GM18867 (cell line): ENCODE measurements at regions not wholly inside any gene's neighbourhood (a gene's known extent, or its start where the extent isn't known, plus 50 kb on each side); places are given as distances from the start of the nearest gene placed in this dataset.
"Not testable (repeated sequence)": the region's sequence is repeated elsewhere in the genome, so short reads cannot be mapped to it uniquely, and the experiment has no call there.

ENCODE experiments used
- ATAC-seq: cut with Tn5 transposase; IDR thresholded peaks from one replicate; pipeline ENCODE4 v1.9.1; 2021; ENCODE audit warnings: mild to moderate bottlenecking, moderate library complexity; ENCODE audit not compliant: unreplicated experiment

DNA sequence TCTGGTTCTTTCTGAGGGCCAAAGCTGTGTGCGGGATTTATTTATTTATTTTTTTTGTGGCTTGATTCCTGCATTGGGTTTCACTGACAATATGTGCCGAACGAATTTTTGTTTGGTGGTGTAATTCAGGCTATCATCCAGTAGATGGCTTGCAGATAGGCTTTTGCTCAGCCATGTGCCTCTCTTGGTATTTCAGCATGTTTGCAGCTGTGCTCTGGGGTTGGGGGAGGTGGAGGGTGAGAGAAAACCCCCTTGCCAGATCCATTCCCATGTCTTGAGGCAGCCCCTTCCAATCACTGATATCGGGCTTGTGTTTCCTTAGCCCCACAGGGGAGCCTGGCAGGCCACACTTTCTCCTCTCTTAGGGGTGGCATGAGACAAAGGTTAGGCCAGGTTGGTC is 302.4 kb downstream of the PTGER3 start:
- peak; percentile 53 for ATAC-seq

DNA sequence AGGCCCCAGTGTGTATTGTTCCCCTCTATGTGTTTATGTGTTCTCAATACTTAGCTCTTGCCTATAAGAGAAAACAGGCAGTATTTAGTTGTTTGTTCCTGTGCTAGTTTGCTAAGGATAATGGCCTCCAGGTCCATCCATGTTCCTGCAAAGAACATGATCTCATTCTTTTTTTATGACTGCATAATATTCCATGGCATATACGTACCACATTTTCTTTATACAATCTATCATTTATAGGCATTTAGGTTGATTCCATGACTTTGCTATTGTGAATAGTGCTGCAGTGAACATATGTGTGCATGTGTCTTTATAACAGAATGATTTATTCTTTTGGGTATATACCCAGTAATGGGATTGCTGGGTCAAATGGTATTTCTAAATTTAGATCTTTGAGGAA is 301.6 kb downstream of the PTGER3 start:
- not testable (repeated sequence) for ATAC-seq

DNA sequence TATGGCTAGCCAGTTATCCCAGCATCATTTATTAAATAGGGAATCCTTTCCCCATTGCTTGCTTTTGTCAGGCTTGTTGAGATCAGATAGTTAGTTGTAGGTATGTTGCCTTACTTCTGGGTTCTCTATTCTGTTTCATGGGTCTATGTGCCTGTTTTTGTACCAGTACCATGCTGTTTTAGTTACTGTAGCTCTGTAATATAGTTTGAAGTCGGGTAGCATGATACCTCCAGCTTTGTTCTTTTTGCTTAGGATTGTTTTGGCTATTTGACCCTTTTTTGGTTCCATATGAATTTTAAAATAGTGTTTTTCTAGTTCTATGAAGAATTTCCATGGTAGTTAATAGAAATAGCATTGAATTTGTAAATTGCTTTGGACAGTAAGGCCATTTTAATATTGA is 300.5 kb downstream of the PTGER3 start:
- not testable (repeated sequence) for ATAC-seq

DNA sequence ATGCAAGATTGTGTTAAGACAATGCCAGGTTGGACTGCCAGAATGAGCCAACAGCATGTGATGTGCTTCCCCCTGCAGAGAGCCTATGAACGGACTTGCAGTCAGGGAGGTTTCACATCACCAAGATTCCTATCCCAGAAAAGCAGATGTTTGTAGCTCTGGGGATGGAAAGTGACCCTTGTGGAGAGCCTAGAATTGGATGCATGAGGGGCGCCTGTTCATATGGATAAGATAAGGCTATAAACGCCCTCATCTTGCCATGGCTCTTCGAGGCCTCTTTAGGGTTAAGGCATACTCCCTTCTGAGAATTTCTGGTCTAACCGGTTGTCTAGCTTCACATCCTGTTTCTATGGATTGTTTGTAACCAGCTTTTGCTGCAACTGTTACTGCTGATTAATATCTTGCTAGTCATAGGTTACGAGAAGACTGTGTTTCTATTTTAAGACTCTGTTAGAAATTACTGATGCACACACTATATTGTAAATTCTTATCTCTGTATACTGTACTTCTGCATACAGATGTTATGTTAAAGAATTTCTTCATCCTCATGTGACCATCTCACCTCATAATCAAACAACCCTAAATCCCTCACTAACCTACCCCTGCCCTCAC is 295.8 kb downstream of the PTGER3 start:
- not testable (repeated sequence) for ATAC-seq

DNA sequence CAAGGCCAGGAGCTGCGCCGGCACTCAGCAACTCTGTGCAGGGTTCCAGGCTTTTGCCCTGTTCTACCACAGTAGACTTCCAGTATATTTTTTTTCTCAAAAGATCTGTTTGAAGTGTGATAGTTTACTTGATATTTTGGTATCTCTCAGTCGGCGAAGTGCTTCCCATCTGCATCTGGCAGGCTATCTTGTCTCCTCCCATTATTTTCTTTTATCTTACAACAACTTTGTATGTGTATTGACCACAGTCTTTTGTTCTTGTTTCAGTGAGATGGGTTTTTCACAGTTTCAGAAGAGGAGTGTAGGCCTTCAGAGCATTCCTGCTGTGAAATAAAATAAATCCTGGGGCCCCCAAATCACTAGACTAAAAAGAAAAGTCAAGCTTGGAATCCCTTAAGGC is 292.9 kb downstream of the PTGER3 start:
- ATAC-seq: no peak

DNA sequence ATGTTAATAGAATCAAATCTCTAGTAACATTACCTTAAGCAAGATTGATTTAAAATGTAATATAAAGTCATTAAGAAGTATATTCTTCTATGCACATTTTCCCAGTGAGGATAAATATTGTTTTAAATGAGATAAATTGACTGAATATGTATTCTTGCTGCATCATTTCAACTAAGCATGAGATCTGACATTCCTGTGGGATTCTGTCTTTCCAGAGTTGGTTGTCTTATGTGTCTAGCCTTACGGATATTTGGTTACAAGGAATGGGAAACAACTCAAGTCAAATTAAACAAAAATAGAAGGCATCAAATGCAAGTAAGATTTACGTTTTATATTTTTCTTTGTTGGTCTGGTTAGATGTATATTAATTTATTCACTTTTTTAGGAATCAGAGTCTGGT is 287.5 kb downstream of the PTGER3 start:
- no peak for ATAC-seq

DNA sequence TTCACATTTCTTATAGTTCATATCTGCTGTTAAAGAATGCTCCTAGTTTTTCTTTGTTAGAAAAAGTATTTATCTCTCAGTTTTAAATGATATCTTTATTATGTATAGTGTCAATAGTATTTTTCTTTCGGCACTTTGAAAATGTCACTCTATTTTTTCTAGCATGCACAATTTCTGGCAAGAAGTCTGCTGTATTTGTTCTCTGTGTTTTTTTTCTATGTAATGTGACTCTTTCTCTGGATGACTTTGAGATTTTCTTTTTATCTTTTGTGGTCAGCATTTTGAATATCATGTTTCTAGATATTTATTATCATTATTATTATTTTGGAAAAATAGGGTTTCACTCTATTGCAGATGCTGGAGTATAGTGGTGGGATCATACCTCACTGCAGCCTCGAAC is 285.2 kb downstream of the PTGER3 start:
- ATAC-seq: no peak

DNA sequence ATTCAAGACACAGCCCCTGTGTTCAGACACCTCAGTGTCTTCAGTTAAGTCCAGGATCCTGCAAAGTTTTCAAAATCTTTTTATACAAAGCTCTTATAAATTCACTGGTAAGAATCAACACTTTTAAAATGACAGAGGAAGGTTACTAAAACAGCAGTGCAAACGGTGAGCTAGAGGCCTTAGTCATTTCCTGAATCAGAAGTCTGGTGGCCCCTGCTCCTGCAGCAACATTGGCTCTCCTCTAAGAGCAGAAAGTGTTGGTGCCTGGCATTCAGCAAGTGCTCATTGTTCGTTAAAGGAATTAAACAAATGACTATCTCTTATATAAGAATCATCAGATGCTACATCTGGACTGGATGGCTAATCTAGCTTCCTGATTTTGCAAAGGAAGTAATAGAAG is 282.9 kb downstream of the PTGER3 start:
- no peak for ATAC-seq

DNA sequence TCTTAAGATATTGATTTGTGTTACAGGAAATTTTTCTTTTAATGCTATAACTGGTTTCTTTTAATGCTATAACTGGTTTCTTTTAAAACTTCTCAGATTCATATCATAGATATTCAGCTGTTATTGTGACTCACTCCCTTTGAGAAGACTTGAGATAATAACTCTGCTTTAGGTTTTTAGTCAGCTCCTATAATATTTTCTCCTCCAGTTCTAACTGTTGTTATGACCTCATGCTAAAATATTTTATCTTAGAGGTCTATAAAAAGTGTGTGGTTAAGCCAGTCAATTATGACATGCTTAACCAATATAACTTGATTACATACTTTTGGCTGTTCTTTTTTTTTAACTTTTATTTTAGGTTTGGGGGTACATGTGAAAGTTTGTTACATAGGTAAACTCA is 280.2 kb downstream of the PTGER3 start:
- ATAC-seq: no peak

DNA sequence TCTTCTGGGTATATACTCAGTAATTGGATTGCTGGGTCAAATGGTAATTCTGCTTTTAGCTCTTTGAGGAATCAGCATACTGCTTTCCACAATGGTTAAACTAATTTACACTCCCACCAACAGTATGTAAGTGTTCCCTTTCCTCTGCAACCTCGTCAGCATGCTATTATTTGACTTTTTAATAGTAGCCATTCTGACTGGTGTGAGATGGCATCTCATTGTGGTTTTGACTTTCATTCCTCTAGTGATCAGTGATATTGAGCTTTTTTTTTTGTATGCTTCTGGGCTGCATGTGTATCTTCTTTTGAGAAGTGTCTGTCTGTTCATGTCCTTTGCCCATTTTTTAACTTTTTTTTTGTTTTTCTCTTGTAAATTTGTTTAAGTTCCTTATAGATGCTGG is 279.4 kb downstream of the PTGER3 start:
- ATAC-seq: no peak

DNA sequence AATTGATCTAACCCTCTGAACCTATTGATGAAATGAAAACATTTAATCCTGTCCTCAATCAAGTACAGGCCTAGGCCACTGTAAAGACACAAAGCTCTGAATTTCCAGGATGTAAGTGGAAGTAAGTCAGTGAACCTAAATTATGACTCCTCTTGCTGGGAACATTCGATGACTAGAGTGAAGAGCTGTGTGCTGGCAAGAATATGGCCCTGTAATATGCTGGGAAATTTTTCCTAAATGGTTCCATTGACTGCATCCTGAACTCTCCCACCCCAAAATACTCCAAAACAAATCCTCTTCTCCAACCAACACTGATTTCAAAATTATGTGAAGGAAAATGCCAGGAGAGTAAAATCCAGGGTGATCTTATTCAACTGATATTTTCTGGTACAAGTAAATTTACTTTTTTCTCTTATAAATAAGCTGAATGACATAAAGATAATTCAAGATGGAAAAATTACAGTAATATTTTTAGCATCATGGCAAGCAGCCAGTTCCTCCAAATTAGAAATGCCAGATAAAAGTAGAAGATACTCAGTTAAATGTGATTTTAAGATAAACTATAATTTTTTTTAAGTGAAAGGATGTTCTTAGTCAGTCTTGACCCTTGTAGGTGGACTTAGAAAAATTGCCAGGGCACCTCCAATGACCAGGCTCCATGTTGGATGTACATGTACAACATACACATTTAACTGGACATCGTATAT is 269.4 kb downstream of the PTGER3 start:
- ATAC-seq: no peak

DNA sequence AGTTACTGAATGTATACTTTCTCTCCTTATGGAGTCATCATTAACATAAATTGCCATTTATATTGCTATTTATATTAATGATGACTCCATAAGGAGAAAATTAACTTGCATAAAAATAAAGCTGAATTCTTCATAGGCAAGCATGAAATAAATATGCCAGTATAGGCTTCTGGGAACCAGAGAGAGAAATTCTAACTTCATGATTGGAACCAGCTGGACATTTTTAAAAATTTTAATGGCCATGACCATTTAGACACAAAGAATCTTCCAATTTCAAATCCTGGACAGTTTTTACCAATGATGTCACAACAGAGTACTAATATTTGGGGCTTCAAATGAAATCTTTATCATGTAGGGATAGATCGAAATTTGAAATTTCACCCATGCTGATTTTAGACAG is 268.7 kb downstream of the PTGER3 start:
- no peak for ATAC-seq

DNA sequence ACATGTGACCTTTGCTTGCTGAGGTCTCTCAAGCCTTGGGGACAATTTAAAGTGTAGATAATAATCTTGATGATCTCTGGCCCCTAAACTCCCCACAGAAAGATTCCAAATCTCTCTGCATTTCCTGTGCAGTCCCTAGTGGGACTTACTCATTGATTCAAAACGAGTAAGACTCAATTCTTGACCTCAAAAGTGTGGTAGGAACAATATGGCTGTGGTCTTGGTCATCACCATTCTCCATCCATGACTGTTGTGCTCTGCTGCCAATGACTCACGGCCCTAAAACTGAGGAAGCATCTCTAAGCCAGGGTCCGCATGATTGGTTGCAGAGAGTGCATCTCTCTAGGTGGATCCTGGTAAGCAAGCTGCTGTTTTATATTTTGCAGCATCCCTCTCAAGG is 268.0 kb downstream of the PTGER3 start:
- no peak for ATAC-seq

DNA sequence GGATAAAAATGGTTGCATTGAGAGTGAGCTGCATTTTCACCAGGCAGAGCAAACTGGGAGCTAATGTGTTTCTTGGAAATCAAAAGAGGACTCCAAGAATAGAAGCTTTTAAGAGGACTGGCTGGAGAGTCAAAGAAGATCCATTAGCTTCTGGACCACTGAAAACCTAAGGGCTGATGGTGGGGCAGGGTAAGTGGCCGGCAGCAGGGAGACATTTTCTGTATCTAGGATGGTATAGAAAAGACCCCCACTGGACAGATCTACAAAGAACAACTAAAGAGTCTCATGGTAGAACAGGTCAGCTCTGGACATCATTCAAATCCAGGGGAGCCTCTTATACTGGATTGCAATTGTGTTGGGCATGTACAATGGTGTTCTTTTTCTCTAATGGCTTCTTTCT is 262.3 kb downstream of the PTGER3 start:
- no peak for ATAC-seq

DNA sequence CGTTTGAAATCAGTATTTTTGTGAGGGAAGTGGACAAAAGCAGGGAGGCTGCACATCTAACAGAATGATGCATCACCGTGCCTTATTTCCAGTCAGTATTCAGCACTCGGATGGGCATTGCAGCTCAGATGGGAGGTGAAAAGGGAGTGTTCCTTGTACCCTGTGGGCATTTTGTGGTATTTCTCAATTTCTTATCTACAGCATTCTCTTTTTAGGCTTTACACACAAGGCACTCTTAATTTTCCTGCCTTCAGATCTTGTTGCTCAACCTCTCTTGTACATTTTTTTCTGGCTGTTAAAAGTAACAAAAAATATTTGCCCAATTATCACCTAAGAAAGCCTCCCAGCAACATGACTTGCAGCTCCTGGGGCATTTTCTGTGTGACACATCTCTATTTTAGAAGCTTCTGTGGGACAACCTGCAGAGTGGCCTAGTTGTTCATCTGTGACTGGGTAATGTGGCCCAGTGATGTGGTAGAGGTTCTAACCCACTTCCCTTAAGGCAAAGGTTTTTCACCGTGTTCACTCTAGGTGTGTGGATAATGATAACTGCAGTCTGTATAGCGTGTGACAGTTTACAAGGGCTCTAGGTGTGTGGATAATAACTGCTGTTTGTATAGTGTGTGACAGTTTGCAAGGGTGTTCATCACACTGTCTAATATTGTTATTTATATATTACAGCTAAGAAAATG is 257.2 kb downstream of the PTGER3 start:
- no peak for ATAC-seq

DNA sequence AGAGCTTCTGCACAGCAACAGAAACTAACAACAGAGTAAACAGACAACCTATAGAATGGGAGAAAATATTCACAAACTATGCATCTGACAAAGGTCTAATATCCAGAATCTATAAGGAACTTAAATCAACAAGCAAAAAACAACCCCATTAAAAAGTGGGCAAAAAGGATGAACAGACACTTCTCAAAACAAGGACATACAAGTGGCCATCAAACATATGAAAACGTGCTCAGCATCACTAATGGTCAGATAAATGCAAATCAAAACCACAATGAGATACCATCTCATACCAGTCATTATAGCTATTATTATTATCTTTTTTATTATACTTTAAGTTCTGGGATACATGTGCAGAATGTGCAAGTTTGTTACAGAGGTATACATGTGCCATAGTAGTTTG is 252.6 kb downstream of the PTGER3 start:
- ATAC-seq: not testable (repeated sequence)

DNA sequence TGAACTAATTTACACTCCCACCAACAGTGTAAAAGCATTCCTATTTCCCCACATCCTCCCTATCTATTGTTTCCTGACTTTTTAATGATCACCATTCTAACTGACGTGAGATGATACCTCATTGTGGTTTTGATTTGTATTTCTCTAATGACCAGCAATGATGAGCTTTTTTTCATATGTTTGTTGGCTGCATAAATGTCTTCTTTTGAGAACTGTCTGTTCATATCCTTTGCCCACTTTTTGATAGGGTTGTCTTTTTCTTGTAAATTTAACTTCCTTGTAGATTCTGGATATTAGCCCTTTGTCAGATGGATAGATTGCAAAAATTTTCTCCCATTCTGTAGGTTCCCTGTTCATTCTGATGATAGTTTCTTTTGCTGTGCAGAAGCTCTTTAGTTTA is 251.3 kb downstream of the PTGER3 start:
- not testable (repeated sequence) for ATAC-seq

DNA sequence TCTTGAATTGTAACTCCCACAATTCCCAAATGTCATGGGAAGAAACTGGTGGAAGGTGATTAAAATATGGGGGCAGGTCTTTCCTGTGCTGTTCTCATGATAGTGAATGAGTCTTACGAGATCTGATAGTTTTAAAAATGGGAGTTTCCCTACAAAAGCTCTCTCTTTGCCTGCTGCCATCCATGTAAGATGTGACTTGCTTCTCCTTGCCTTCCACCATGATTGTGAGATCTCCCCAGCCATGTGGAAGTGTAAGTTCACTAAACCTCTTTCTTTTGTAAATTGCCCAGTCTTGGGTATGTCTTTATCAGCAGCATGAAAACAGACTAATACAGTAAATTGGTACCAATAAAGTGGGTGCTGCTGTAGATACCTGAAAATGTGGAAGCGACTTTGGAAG is 245.0 kb downstream of the PTGER3 start:
- not testable (repeated sequence) for ATAC-seq

DNA sequence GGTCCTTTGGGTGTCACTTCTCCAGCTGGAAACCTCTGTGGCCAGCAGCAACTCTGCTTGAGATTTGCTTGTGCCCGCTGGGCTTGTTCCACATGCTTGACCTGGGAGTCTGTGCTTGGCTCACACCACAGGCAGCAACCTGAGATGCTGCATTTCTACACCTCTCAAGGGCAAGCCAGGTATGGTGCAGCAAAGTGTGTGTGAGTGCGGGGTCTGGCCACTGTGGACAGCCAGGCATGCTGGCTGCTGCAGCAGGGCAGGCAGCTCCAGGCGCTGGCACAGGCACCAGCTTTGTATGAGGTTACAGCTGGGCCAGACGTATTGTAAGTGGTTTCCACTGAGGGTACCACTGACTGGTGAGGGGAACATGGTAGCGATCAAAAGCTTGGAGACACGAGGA is 242.0 kb downstream of the PTGER3 start:
- no peak for ATAC-seq

DNA sequence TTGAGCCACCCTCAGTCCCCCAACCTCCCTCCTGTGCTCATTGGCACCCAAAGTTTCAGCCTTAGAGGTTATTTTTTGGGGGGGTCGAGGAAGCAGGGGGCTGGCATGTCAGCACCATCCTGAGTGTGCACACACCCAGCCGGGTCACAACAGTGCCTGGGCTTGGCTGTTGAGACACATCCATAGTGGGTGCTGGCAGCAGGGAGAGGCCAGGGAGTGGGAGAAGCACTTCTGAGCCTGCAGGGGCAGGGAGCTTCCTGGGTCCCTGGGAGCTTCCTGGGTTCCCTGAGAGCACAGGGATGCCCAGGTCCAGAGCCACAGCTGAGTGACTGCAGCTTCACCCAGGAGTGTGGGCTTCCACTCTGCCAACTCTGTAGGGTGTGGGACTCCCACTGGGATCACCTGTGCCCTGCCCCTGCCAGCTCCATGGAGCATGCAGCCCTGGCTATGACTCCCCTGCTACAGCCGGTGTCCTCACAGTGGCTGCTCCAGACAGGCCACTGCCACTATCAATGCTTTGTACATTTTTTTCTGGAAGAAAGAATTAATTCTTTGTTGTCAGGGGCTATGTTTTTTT is 240.4 kb downstream of the PTGER3 start:
- no peak for ATAC-seq

DNA sequence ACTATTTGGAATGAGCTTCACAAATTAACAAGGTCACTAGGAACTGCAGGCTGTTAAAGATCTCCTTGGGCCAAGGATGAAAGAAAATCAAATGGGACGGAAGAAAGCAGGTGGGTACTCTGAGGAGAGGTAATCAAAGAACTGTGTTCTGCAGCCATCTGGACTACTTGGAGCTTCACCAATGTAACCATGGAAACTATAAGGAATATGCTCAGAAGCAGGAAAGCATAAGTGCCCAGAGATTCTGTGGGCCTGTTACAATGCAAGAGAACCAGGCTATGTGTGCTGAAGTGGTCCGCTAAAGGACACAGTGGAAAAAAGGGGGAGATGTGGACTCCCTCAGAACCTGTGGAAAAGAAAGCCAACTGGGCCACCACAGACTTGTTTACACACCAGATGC is 238.5 kb downstream of the PTGER3 start:
- no peak for ATAC-seq

DNA sequence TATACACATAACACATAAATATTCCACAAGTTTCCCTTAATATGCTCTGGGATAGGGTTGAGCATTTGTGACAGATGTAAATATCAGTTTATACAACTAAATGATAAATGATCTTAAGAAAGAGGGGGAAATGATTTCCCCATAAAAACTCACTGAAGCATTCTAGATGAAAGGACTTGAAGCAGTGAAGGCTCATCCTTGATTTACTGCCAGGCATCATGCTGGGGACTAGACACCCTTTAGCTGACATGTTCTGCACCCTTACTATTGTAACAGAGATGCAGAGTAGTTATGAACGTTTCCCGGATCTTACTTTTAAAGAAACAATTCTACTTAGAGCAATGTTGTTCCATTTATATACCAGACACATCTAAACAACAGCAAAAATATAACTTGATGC is 235.8 kb downstream of the PTGER3 start:
- ATAC-seq: no peak
